B cell (primary cell): ENCODE measurements at regions not wholly inside any gene's neighbourhood (a gene's known extent, or its start where the extent isn't known, plus 50 kb on each side); places are given as distances from the start of the nearest gene placed in this dataset.

Experiments used
- ATAC-seq: fragments of 200-7000 bp; cut with Tn5 transposase; one replicate; pipeline ENCODE4 v1.10.0; 2021; ENCODE audit warnings: low read depth, mild to moderate bottlenecking, moderate number of reproducible peaks, moderate library complexity
- CTCF ChIA-PET: fragments of 350-600 bp; sonication (Branson Sonifier 250); formaldehyde crosslinking; loops from one replicate; lab custom pipeline; 2021; ENCODE audit warnings: antibody characterized with exemption, inconsistent platforms; lab: Charles Lee
- POLR2A ChIA-PET: fragments of 350-600 bp; sonication (Branson Sonifier 250); formaldehyde crosslinking; loops from one replicate; lab custom pipeline; 2021; ENCODE audit warnings: antibody characterized with exemption; lab: Charles Lee
- DNase-seq: peaks from one replicate; pipeline ENCODE4 v3.0.0; 2013
- H2AFZ ChIP-seq: 2 replicates; pipeline ENCODE4 v1.6.1; 2012; ENCODE audit warnings: mild to moderate bottlenecking, low read depth, low read length; ENCODE audit not compliant: insufficient read depth, poor library complexity, severe bottlenecking
- H3K27ac ChIP-seq, 2 donors: 1 replicate in 1 of 2; 2 replicates in 1 of 2; pipeline ENCODE4 v1.5.1; 2012 to 2013; ENCODE audit warnings: low read length in 2 of 2, mild to moderate bottlenecking in 2 of 2, moderate library complexity in 1 of 2
- H3K27me3 ChIP-seq, 4 experiments: fragments of 200-600 bp in 1 of 4; sonication (generic) in 1 of 4; replicated peaks in 1 of 4; 1 replicate in 2 of 4; 2 replicates in 2 of 4; pipeline versions ENCODE4 v1.6.1 to v1.7.0; 2013 to 2016; ENCODE audit warnings: low read length in 3 of 4, mild to moderate bottlenecking in 2 of 4, mixed read lengths in 1 of 4, moderate library complexity in 1 of 4; ENCODE audit not compliant: insufficient read depth in 4 of 4, control insufficient read depth in 3 of 4; ENCODE audit errors: control extremely low read depth in 1 of 4
- H3K36me3 ChIP-seq, 2 experiments: replicated peaks in 1 of 2; 1 replicate in 1 of 2; 2 replicates in 1 of 2; pipeline versions ENCODE4 v1.6.1 to v1.7.1; 2013; ENCODE audit warnings: low read length in 1 of 2; ENCODE audit not compliant: insufficient read depth in 2 of 2, control insufficient read depth in 1 of 2; ENCODE audit errors: control extremely low read depth in 1 of 2, extremely low read depth in 1 of 2
- H3K4me1 ChIP-seq, 2 donors: fragments of 200-600 bp in 1 of 2; sonication (generic) in 1 of 2; 1 replicate in 1 of 2; 2 replicates in 1 of 2; pipeline versions ENCODE4 v1.5.1 to v1.6.1; 2013 to 2017; ENCODE audit warnings: low read length in 2 of 2; ENCODE audit not compliant: control insufficient read depth in 2 of 2, insufficient read depth in 2 of 2
- H3K4me2 ChIP-seq: replicated peaks from 2 replicates; pipeline ENCODE3; 2012; ENCODE audit warnings: mild to moderate bottlenecking, low read depth, low read length; ENCODE audit not compliant: poor library complexity, severe bottlenecking
- H3K4me3 ChIP-seq, 5 experiments: fragments of 200-600 bp in 1 of 5; sonication (generic) in 1 of 5; 1 replicate in 3 of 5; 2 replicates in 2 of 5; pipeline versions ENCODE4 v1.5.1 to v1.7.0; 2011 to 2016; ENCODE audit warnings: low read length in 4 of 5, mild to moderate bottlenecking in 4 of 5, low read depth in 2 of 5, control low read depth in 1 of 5, moderate library complexity in 1 of 5; ENCODE audit not compliant: insufficient read depth in 1 of 5; ENCODE audit errors: control extremely low read depth in 1 of 5, extremely low read depth in 1 of 5
- H3K79me2 ChIP-seq: fragments of 200-600 bp; sonication (generic); one replicate; pipeline ENCODE4 v1.6.0; 2016; ENCODE audit warnings: low read length; ENCODE audit not compliant: control insufficient read depth, insufficient read depth
- H3K9ac ChIP-seq: fragments of 200-600 bp; sonication (generic); 2 replicates; pipeline ENCODE4 v1.6.1; 2017; ENCODE audit warnings: mild to moderate bottlenecking, low read length, moderate library complexity
- H3K9me3 ChIP-seq, 3 donors: one replicate each; pipeline versions ENCODE4 v1.6.1 to v1.7.1; 2013; ENCODE audit warnings: low read length in 2 of 3; ENCODE audit not compliant: control insufficient read depth in 2 of 3, insufficient read depth in 1 of 3; ENCODE audit errors: control extremely low read depth in 1 of 3
- H4K20me1 ChIP-seq: 2 replicates; pipeline ENCODE4 v1.6.0; 2012; ENCODE audit warnings: mild to moderate bottlenecking, low read length; ENCODE audit not compliant: insufficient read depth, control insufficient read depth, poor library complexity, severe bottlenecking
- H3K27ac Mint-ChIP-seq: one replicate; pipeline ENCODE4 v1.8.0; 2021; ENCODE audit warnings: mixed read lengths
- H3K27me3 Mint-ChIP-seq: one replicate; pipeline ENCODE4 v1.8.0; 2021; ENCODE audit warnings: mixed read lengths
- H3K4me1 Mint-ChIP-seq: one replicate; pipeline ENCODE4 v1.8.0; 2021; ENCODE audit warnings: mixed read lengths
- H3K4me3 Mint-ChIP-seq: one replicate; pipeline ENCODE4 v1.8.0; 2021; ENCODE audit warnings: mixed read lengths
- H3K9me3 Mint-ChIP-seq: one replicate; pipeline ENCODE4 v1.8.0; 2022; ENCODE audit warnings: mixed read lengths; ENCODE audit not compliant: insufficient read depth
- EZH2 ChIP-seq: IDR thresholded peaks from 2 replicates; pipeline ENCODE4 v1.6.1; 2012; ENCODE audit warnings: borderline replicate concordance, low read depth, mild to moderate bottlenecking, moderate library complexity, low read length; ENCODE audit not compliant: insufficient read depth, poor library complexity, severe bottlenecking
- WGBS: methylation state at CpG from one replicate; pipeline ENCODE4 v1.1.5; 2013; ENCODE audit warnings: missing lambda C conversion rate; ENCODE audit not compliant: insufficient coverage; 5-methylcytosine and 5-hydroxymethylcytosine counted together
- intact Hi-C: fragments of 100-400 bp; cut with micrococcal nuclease; formaldehyde crosslinking; loops from one replicate; pipeline ENCODE4 v1.10.0; 2022
- TF ChIP-seq, protein P1 (sequence below): fragments of 200-600 bp; IDR thresholded peaks from one replicate; pipeline ENCODE4 v1.8.0; 2022; ENCODE audit warnings: antibody characterized with exemption, mild to moderate bottlenecking

DNA sequence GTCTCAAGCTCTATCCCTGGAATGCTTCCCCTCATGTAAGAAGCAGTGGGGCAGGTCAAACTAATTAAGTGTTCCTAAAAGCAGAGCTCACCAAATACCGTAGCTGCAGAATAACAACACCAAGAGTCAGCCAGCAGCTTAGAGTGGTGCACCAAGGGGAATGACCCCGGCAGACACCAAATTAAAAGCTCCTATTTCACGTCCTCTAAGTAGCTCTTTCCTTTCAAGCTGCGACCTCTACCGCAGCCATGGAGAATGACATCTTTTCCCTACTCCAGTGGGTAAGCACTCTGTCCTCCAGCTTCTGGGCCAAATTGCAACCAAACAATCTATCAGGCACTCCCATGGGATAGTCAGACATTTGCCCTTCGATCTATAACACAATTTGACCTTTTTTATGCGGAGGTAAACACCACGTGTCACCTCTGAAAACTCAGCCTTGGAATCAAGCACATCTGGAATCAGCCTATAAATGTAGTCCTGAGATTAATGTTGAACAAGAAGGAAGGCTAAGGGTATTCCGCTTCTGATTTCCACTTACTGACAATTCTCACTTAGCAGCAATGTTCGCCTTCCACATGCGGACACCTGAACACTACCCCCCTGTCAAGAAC lies 67.6 kb upstream of the CDKN3 start:
- no peaks in the 10 kb centered on the region for H3K4me1 ChIP-seq
- TF ChIP-seq EZH2, result no peak
- TF ChIP-seq, protein P1, sequence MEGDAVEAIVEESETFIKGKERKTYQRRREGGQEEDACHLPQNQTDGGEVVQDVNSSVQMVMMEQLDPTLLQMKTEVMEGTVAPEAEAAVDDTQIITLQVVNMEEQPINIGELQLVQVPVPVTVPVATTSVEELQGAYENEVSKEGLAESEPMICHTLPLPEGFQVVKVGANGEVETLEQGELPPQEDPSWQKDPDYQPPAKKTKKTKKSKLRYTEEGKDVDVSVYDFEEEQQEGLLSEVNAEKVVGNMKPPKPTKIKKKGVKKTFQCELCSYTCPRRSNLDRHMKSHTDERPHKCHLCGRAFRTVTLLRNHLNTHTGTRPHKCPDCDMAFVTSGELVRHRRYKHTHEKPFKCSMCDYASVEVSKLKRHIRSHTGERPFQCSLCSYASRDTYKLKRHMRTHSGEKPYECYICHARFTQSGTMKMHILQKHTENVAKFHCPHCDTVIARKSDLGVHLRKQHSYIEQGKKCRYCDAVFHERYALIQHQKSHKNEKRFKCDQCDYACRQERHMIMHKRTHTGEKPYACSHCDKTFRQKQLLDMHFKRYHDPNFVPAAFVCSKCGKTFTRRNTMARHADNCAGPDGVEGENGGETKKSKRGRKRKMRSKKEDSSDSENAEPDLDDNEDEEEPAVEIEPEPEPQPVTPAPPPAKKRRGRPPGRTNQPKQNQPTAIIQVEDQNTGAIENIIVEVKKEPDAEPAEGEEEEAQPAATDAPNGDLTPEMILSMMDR, result peak; percentile 42
- Mint-ChIP-seq H3K9me3 (no peaks in the 10 kb centered on the region), H3K4me3 (no peak overlapping the region), H3K4me1 (no peaks in the 10 kb centered on the region), H3K27ac (no peak overlapping the region), H3K27me3 (peaks cover 18% of the 10 kb centered on the region)
- no peaks in the 10 kb centered on the region for H3K36me3 ChIP-seq
- no peaks in the 10 kb centered on the region for H4K20me1 ChIP-seq
- intact Hi-C loops, result no loop called here
- no peak overlapping the region for H3K4me2 ChIP-seq
- POLR2A ChIA-PET, result no interaction called here
- H3K9me3 ChIP-seq, result no peaks in the 10 kb centered on the region
- no peak overlapping the region for H3K9ac ChIP-seq
- WGBS, result 27% methylated on average over 7 of the region's 11 CpGs
- peak; percentile 24 for ATAC-seq
- no peaks in the 10 kb centered on the region for H3K79me2 ChIP-seq
- CTCF ChIA-PET, result interaction anchor here (0.6 to 1.3 kb wide), 6 partner anchors 18 to 1111 kb away, joined by 3 to 4 read pairs (median 3); no protein-coding TSS in a partner anchor
- H2AFZ ChIP-seq, result no peak overlapping the region
- H3K4me3 ChIP-seq, result no peak overlapping the region
- peak; percentile 18 for DNase-seq
- H3K27me3 ChIP-seq, result peaks cover 0 to 4% (median 0%) of the 10 kb centered on the region in 4 experiments
- H3K27ac ChIP-seq, result no peak overlapping the region

DNA sequence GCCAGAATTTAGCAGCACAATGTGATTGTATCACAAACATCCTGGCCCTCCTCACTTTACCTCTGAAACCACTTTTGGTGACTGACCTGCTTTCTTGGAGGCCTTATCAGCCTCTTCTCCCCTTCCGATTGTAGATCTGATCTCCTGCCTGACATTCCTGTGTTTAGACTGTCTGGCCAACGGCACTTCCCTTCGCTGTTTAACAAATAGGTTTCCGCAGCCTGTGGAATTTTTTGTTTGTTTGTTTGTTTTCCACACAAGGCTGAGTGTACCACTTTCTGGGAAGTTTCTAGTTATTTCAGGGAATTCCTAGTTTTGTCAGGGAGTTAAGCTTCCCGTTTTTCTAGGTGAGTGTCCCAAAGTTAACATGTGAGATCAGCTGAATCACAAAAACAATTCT lies 65.9 kb upstream of the CDKN3 start:
- Mint-ChIP-seq H3K9me3 (no peaks in the 10 kb centered on the region), H3K27me3 (peaks cover 20% of the 10 kb centered on the region), H3K4me1 (no peaks in the 10 kb centered on the region), H3K4me3 (no peak overlapping the region), H3K27ac (no peak overlapping the region)
- no peak overlapping the region for H3K4me3 ChIP-seq
- no peaks in the 10 kb centered on the region for H3K9me3 ChIP-seq
- no peaks in the 10 kb centered on the region for H3K79me2 ChIP-seq
- no peak overlapping the region for H3K27ac ChIP-seq
- TF ChIP-seq, protein P1, result no peak
- TF ChIP-seq EZH2, result no peak
- no peak for DNase-seq
- no peaks in the 10 kb centered on the region for H3K4me1 ChIP-seq
- intact Hi-C loops, result no loop called here
- no peak for ATAC-seq
- no peak overlapping the region for H3K4me2 ChIP-seq
- H3K9ac ChIP-seq, result no peak overlapping the region
- ChIA-PET CTCF (no interaction called here), POLR2A (no interaction called here)
- no peak overlapping the region for H2AFZ ChIP-seq
- no peaks in the 10 kb centered on the region for H4K20me1 ChIP-seq
- H3K27me3 ChIP-seq, result peaks cover 0 to 4% (median 0%) of the 10 kb centered on the region in 4 experiments
- WGBS, result 90% methylated on average over 4 of the region's 5 CpGs
- H3K36me3 ChIP-seq, result no peaks in the 10 kb centered on the region
